ENCODE measurements at regions not wholly inside any gene's neighbourhood (a gene's known extent, or its start where the extent isn't known, plus 50 kb on each side); places are given as distances from the start of the nearest gene placed in this dataset.

- intact Hi-C loops (cut with micrococcal nuclease; ENCODE audit: unreplicated experiment) (no loop called here), in situ Hi-C loops (cut with MboI) (no loop called here)
- H3K79me2 ChIP-seq (ENCODE audit: control insufficient read depth, insufficient read depth, low read length): no peaks in the 10 kb centered on the region
- H3K36me3 ChIP-seq (ENCODE audit: control insufficient read depth in 2 of 2, insufficient read depth in 2 of 2, low read length in 1 of 2): no peaks in the 10 kb centered on the region
- no peak overlapping the region for H3K4me3 ChIP-seq
- H3K9ac ChIP-seq (ENCODE audit: control insufficient read depth, insufficient read depth, low read length): no peak overlapping the region
- no peak for FAIRE-seq
- no peaks in the 10 kb centered on the region for H3K9me3 ChIP-seq (replicated peaks; ENCODE audit: control insufficient read depth, insufficient read depth, low read length)
- ChIA-PET POLR2A (no interaction called here), CTCF (no interaction called here), RAD21 (ENCODE audit: unreplicated experiment) (no interaction called here), SMC1A (ENCODE audit: uncharacterized antibody, unreplicated experiment) (no interaction called here)
- 0% methylated on average over 1 of the region's 1 CpG for WGBS (ENCODE audit: insufficient coverage, insufficient replicate concordance, low lambda C conversion rate, missing lambda C conversion rate)
- H3K27ac ChIP-seq (ENCODE audit: control insufficient read depth, insufficient read depth): no peak overlapping the region
- no peaks in the 10 kb centered on the region for H3K4me1 ChIP-seq (ENCODE audit: control insufficient read depth, insufficient read depth, low read length)
- TF ChIP-seq, protein P1, sequence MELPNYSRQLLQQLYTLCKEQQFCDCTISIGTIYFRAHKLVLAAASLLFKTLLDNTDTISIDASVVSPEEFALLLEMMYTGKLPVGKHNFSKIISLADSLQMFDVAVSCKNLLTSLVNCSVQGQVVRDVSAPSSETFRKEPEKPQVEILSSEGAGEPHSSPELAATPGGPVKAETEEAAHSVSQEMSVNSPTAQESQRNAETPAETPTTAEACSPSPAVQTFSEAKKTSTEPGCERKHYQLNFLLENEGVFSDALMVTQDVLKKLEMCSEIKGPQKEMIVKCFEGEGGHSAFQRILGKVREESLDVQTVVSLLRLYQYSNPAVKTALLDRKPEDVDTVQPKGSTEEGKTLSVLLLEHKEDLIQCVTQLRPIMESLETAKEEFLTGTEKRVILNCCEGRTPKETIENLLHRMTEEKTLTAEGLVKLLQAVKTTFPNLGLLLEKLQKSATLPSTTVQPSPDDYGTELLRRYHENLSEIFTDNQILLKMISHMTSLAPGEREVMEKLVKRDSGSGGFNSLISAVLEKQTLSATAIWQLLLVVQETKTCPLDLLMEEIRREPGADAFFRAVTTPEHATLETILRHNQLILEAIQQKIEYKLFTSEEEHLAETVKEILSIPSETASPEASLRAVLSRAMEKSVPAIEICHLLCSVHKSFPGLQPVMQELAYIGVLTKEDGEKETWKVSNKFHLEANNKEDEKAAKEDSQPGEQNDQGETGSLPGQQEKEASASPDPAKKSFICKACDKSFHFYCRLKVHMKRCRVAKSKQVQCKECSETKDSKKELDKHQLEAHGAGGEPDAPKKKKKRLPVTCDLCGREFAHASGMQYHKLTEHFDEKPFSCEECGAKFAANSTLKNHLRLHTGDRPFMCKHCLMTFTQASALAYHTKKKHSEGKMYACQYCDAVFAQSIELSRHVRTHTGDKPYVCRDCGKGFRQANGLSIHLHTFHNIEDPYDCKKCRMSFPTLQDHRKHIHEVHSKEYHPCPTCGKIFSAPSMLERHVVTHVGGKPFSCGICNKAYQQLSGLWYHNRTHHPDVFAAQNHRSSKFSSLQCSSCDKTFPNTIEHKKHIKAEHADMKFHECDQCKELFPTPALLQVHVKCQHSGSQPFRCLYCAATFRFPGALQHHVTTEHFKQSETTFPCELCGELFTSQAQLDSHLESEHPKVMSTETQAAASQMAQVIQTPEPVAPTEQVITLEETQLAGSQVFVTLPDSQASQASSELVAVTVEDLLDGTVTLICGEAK (IDR thresholded peaks at IDR 0.05; ENCODE audit: borderline replicate concordance): no peak
- TF ChIP-seq ZZZ3 (IDR thresholded peaks at IDR 0.05; ENCODE audit: control insufficient read depth, insufficient read length, low read depth): no peak
- H3K4me2 ChIP-seq (ENCODE audit: control insufficient read depth, insufficient read depth): no peak overlapping the region
- no TSS peak for BruUV-seq (replicated peaks)
- no peak for DNase-seq (ENCODE audit: low read depth, low spot score)
- H3K27me3 ChIP-seq (replicated peaks in 1 of 2; ENCODE audit: control insufficient read depth in 2 of 2, insufficient read depth in 2 of 2, low read length in 1 of 2): no peaks in the 10 kb centered on the region
- no peaks in the 10 kb centered on the region for H4K20me1 ChIP-seq (ENCODE audit: control insufficient read depth, insufficient read depth)
- no peak overlapping the region for H2AFZ ChIP-seq (ENCODE audit: control insufficient read depth, low read depth, low read length)
- ATAC-seq: no peak
Measured at GRCh38 chr1:102630041-102630440, 478.3 kb downstream of the COL11A1 start.

GRCh38 chr1:102628109-102628613 lies 480.2 kb downstream of the COL11A1 start:
- 57% methylated on average over 5 of the region's 5 CpGs for WGBS (ENCODE audit: insufficient coverage, insufficient replicate concordance, low lambda C conversion rate, missing lambda C conversion rate)
- Histone ChIP-seq H3K4me3 (no peak overlapping the region), H3K9ac (ENCODE audit: control insufficient read depth, insufficient read depth, low read length) (no peak overlapping the region), H3K36me3 (ENCODE audit: control insufficient read depth in 2 of 2, insufficient read depth in 2 of 2, low read length in 1 of 2) (no peaks in the 10 kb centered on the region), H3K4me2 (ENCODE audit: control insufficient read depth, insufficient read depth) (no peak overlapping the region), H3K27ac (ENCODE audit: control insufficient read depth, insufficient read depth) (no peak overlapping the region), H3K9me3 (replicated peaks; ENCODE audit: control insufficient read depth, insufficient read depth, low read length) (no peaks in the 10 kb centered on the region), H2AFZ (ENCODE audit: control insufficient read depth, low read depth, low read length) (no peak overlapping the region), H3K4me1 (ENCODE audit: control insufficient read depth, insufficient read depth, low read length) (no peaks in the 10 kb centered on the region), H3K27me3 (replicated peaks in 1 of 2; ENCODE audit: control insufficient read depth in 2 of 2, insufficient read depth in 2 of 2, low read length in 1 of 2) (no peaks in the 10 kb centered on the region), H4K20me1 (ENCODE audit: control insufficient read depth, insufficient read depth) (no peaks in the 10 kb centered on the region), H3K79me2 (ENCODE audit: control insufficient read depth, insufficient read depth, low read length) (no peaks in the 10 kb centered on the region)
- ChIA-PET SMC1A (ENCODE audit: uncharacterized antibody, unreplicated experiment) (interaction anchor here (1.4 to 1.5 kb wide), 2 partner anchors 8 to 16 kb away, joined by 3 read pairs; no protein-coding TSS in a partner anchor), POLR2A (no interaction called here), RAD21 (ENCODE audit: unreplicated experiment) (no interaction called here), CTCF (interaction anchor here (0.6 kb wide), 1 partner anchor 1008 kb away, joined by 3 read pairs; no protein-coding TSS in a partner anchor)
- ATAC-seq (no peak), FAIRE-seq (no peak), DNase-seq (ENCODE audit: low read depth, low spot score) (no peak)
- TF ChIP-seq, protein P2, sequence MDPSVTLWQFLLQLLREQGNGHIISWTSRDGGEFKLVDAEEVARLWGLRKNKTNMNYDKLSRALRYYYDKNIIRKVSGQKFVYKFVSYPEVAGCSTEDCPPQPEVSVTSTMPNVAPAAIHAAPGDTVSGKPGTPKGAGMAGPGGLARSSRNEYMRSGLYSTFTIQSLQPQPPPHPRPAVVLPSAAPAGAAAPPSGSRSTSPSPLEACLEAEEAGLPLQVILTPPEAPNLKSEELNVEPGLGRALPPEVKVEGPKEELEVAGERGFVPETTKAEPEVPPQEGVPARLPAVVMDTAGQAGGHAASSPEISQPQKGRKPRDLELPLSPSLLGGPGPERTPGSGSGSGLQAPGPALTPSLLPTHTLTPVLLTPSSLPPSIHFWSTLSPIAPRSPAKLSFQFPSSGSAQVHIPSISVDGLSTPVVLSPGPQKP (IDR thresholded peaks at IDR 0.05; ENCODE audit: low read depth, low read length): no peak
- TF ChIP-seq TCF3 (IDR thresholded peaks at IDR 0.05; ENCODE audit: borderline replicate concordance, insufficient read depth, low read depth, low read length): no peak
- no peak for TF ChIP-seq BACH1 (IDR thresholded peaks at IDR 0.05; ENCODE audit: borderline replicate concordance)
- no peak for TF ChIP-seq ZNF207 (IDR thresholded peaks at IDR 0.05; ENCODE audit: borderline replicate concordance)
- no peak for TF ChIP-seq RUNX3 (IDR thresholded peaks at IDR 0.05; ENCODE audit: low read length)
- TF ChIP-seq CEBPZ (IDR thresholded peaks at IDR 0.05; ENCODE audit: low read depth, low read length): no peak
- no peak for TF ChIP-seq HCFC1 (IDR thresholded peaks at IDR 0.05; ENCODE audit: low read length)
- in situ Hi-C loops (cut with MboI): no loop called here
- BruUV-seq (replicated peaks): no TSS peak
- intact Hi-C loops (cut with micrococcal nuclease; ENCODE audit: unreplicated experiment): no loop called here
